Astrocyte of the spinal cord (primary cell): ENCODE measurements at regions not wholly inside any gene's neighbourhood (a gene's known extent, or its start where the extent isn't known, plus 50 kb on each side); places are given as distances from the start of the nearest gene placed in this dataset.
"Not testable (repeated sequence)": the region's sequence is repeated elsewhere in the genome, so short reads cannot be mapped to it uniquely, and the experiment has no call there.

Experiments
- DNase-seq: peaks from one replicate; pipeline ENCODE4 v3.0.0; 2011; ENCODE audit warnings: low read depth, low spot score
- H3K4me3 ChIP-seq: 2 replicates; pipeline ENCODE4 v1.5.1; 2011; ENCODE audit warnings: low read depth, mild to moderate bottlenecking, low read length, moderate library complexity
- CTCF ChIP-seq: IDR thresholded peaks from 2 replicates; pipeline ENCODE4 v1.5.1; 2012; ENCODE audit warnings: low read depth, mild to moderate bottlenecking, low read length, inconsistent platforms
- in situ Hi-C: cut with HindIII; loops from 2 replicates; pipeline ENCODE4 v1.10.0; 2017; ENCODE audit warnings: low sequenced_read_pairs

DNA sequence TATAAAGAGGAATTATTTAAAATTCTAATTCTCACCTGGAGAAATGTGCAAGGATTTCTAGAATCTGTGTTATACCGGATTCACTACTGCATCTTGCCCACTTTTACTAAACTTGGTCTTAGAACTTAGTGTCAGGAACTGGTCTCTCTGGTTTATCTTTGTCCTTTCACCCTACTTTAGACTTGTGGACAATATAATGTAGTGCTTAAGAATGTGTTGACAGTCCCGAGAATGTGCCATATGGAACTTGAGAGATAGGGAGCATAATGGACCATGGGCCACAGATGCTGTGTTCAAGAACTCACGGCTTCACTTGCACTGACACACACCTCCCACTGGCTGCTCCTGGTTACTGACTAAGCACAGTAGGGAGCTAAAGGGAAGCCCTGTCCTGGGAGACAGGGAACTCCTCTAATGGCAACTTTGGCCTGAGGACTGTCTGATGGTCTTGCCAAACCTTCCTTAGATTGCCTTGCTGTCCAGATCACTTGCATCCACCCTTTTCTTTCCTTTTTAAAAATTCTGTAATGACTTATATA, 476.0 kb upstream of the CHD1 start:
- in situ Hi-C loops = not testable (repeated sequence)

DNA sequence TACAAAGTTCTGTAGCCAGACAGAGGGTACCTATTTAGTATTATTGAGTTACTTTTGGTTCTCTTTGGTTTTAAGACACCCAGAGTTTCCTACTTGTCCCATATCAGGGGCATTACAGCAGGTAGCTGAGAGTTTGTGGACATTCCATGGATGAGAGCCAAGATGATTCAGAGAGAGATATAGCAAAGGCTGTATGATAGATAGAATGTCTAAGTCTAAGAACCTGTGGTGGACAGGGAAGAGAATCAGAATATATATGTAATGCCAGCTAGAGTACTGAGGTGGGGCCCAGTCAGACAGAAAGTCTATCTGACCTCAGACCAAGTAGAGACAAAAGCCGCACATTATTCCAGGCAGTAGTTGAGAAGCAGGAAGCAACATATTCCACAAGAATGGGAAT, 471.8 kb upstream of the CHD1 start:
- H3K4me3 ChIP-seq, in situ Hi-C loops: not testable (repeated sequence)
- peak; percentile 20 for DNase-seq

More for the DNA sequence above, 476.0 kb upstream of the CHD1 start:
- not testable (repeated sequence) for H3K4me3 ChIP-seq, DNase-seq

DNA sequence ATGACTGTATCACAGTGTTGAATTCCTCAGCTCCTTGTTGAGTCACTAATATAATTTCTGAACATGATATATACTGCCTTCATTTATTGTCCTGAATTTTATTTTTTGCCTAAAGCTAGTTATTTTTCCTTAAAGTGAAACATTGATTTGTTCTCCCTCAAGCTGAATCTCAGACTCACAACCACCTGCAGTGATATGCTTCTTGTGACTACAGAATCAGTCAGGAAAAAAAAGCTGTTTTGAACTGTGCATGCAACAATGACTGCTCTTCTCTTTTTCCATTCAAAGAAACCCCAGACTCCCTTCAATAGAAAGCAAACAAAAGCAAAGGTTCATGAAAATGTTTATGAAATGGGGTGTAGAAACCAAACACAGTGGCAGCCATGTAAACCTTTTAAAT, 470.2 kb upstream of the CHD1 start:
- no peak for DNase-seq
- in situ Hi-C loops = no loop called here
- TF ChIP-seq CTCF = no peak
- no peak overlapping the region for H3K4me3 ChIP-seq

DNA sequence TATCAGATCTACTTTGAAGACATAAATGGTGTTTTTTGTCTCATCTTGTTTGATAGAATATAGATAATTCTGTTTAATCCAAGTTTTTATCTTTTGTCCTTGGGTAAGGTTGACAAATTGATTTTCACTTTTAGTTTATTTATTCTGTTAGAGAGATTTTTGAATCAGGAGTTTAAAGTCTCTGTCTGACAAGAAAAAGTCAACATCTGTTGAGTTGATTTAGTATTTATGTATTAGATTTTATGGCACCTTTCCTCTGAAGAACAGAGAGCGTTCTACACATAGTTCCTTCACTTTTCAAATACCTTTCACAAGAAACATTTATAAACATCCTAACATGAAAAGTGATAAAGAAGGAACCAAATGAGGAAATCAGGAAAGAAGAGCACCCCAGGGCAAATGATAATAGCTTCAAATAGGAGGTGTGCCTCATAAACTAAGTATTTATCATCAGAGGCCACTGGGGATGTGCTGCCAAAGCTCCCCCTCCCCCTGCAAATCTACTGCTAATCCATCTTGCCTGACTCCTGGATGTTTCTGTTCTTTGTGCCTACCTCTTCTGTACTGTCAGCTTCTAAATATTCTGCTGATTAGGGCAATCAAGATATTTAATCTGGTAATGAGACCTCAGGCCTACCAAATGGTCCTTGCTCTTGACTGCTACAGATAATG, 457.7 kb upstream of the CHD1 start:
- TF ChIP-seq CTCF = no peak
- in situ Hi-C loops = no loop called here
- DNase-seq = no peak
- no peak overlapping the region for H3K4me3 ChIP-seq

DNA sequence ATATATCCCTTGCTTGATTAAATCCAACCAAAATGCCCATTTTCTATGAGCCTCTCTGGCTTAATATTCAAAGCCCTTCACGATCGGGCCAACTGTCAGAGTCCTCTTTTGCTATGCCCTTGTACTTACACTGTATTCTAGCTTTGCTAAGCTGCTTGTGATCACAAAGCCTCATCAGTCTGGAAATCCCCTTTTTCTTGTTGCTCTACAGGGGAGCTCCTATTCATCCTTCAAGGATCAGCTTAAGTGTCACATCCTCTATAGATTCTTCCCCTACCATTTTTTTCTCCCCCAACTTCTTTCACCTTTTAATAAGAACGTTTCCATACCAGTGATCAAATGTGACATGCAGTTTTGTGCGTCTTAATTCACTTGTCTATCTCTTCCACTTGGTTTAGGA, 450.4 kb upstream of the CHD1 start:
- TF ChIP-seq CTCF = no peak
- no peak for DNase-seq

DNA sequence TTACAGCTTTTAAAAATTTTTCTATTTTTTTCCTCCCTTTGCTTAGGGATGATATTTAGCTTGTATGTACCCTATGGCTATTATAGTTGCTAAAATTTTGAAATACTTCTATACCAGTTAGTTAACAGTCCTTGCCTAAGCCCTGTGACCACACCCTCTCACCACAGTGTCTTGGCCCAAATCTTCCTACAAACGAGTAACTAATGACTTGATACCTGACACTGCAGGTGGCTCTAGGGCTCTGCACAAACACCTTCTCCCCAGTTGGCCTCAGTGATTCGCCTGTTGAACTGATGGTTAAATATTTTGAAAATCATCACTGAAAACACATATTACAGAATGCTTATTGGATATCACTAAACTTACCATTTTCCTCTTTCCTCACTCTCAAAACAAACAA, 449.6 kb upstream of the CHD1 start:
- DNase-seq = no peak
- no peak for TF ChIP-seq CTCF
- no peak overlapping the region for H3K4me3 ChIP-seq
- in situ Hi-C loops = no loop called here

More for the DNA sequence above, 450.4 kb upstream of the CHD1 start:
- in situ Hi-C loops = no loop called here
- no peak overlapping the region for H3K4me3 ChIP-seq

DNA sequence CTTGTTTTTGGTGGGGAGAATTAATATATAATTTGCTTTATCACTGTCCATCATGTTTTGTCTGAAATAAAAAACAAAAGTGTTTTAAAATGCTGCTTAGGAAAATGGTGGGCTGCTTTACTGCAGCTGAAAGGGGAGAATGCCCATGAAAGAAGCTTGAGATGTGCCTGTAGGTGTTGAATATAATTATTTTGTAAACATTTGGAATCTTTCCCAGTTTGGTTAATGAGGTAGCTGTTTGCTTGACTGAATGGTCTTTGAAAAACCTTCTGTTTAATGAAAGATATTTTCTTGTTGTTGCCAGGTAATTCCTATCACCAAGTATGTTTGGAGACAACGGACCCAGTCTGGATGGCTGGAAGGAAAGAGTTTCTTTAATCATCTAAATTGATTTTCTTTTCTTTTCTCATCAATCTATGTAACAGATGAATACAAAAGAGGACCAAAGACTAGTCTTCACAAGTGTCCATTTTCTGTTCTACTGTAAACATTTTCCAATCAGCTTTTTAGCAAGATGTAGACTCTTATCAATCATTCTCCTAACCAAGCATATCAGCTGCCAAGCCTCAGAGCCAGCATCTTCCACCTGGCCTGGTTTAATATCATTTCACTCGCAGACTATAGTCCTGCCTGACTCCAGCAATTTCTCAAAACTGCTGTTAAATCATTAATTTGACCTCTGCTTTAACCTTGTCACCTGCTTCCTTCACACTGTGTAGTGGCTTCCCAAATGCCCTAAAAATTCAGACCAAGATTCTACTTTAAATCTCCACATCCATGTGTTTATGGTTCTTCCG, 441.2 kb upstream of the CHD1 start:
- in situ Hi-C loops = no loop called here
- H3K4me3 ChIP-seq = no peak overlapping the region
- DNase-seq = no peak
- no peak for TF ChIP-seq CTCF
